WTC11 (cell line): ENCODE measurements at regions not wholly inside any gene's neighbourhood (a gene's known extent, or its start where the extent isn't known, plus 50 kb on each side); places are given as distances from the start of the nearest gene placed in this dataset.

Source experiments
- ARID4B ChIP-seq: sonication (generic); formaldehyde crosslinking; IDR thresholded peaks from 2 replicates; pipeline ENCODE4 v1.8.0; 2023; ENCODE audit warnings: missing genetic modification reagents, mild to moderate bottlenecking, borderline replicate concordance
- ATF2 ChIP-seq: sonication (generic); formaldehyde crosslinking; IDR thresholded peaks from 2 replicates; pipeline ENCODE4 v1.8.1; 2022; ENCODE audit warnings: low read depth, missing genetic modification reagents, borderline replicate concordance
- CBFB ChIP-seq: sonication (generic); formaldehyde crosslinking; IDR thresholded peaks from 2 replicates; pipeline ENCODE4 v1.8.1; 2022; ENCODE audit warnings: mild to moderate bottlenecking, low read depth, missing genetic modification reagents
- CREB1 ChIP-seq: sonication (generic); formaldehyde crosslinking; IDR thresholded peaks from 2 replicates; pipeline ENCODE4 v1.8.0; 2023; ENCODE audit warnings: mild to moderate bottlenecking, missing genetic modification reagents
- CREM ChIP-seq: sonication (generic); formaldehyde crosslinking; IDR thresholded peaks from 2 replicates; pipeline ENCODE4 v1.8.1; 2022; ENCODE audit warnings: mild to moderate bottlenecking, missing genetic modification reagents, moderate library complexity
- CTCF ChIP-seq: fragments of 200-600 bp; IDR thresholded peaks from 2 replicates; pipeline ENCODE4 v1.8.0; 2022; ENCODE audit warnings: antibody characterized with exemption
- E2F1 ChIP-seq: sonication (generic); formaldehyde crosslinking; IDR thresholded peaks from 2 replicates; pipeline ENCODE4 v1.8.0; 2022; ENCODE audit warnings: mild to moderate bottlenecking, missing genetic modification reagents
- ETV6 ChIP-seq: sonication (generic); formaldehyde crosslinking; IDR thresholded peaks from 2 replicates; pipeline ENCODE4 v1.8.1; 2022; ENCODE audit warnings: mild to moderate bottlenecking, missing genetic modification reagents
- FOXP1 ChIP-seq: sonication (generic); formaldehyde crosslinking; IDR thresholded peaks from 2 replicates; pipeline ENCODE4 v1.8.0; 2022; ENCODE audit warnings: missing genetic modification reagents, mild to moderate bottlenecking, moderate library complexity, borderline replicate concordance
- FOXP4 ChIP-seq: sonication (generic); formaldehyde crosslinking; IDR thresholded peaks from 2 replicates; pipeline ENCODE4 v1.8.0; 2022; ENCODE audit warnings: mild to moderate bottlenecking, missing genetic modification reagents
- ZNF219 ChIP-seq: sonication (generic); formaldehyde crosslinking; IDR thresholded peaks from 2 replicates; pipeline ENCODE4 v1.8.0; 2023; ENCODE audit warnings: missing genetic modification reagents, mild to moderate bottlenecking, borderline replicate concordance
- TF ChIP-seq, protein P1 (sequence below): sonication (generic); formaldehyde crosslinking; IDR thresholded peaks from 2 replicates; pipeline ENCODE4 v1.8.1; 2022; ENCODE audit warnings: mild to moderate bottlenecking, missing genetic modification reagents, moderate library complexity, borderline replicate concordance

DNA sequence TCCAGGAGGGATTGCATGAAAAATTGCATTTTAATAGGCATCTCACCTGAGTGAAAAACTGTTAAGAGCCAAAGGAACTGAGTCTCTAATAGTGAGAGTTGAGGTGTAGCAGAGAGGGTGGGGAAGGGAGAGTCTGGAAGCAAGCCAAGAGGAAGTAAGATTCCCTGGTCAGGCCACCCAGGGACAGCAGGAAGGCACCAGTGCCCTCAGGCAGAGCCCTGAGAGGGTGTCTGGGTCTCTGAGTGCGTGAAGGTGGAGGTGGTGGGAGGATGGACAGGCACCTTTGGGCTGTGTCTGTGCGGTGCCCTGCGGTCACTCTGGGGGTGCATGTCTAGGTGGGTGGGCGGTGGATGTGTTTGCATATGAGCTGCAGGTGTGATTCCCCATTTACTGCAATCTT is 300.4 kb upstream of the ROPN1 start:
- TF ChIP-seq CTCF: no peak
- TF ChIP-seq, protein P1, sequence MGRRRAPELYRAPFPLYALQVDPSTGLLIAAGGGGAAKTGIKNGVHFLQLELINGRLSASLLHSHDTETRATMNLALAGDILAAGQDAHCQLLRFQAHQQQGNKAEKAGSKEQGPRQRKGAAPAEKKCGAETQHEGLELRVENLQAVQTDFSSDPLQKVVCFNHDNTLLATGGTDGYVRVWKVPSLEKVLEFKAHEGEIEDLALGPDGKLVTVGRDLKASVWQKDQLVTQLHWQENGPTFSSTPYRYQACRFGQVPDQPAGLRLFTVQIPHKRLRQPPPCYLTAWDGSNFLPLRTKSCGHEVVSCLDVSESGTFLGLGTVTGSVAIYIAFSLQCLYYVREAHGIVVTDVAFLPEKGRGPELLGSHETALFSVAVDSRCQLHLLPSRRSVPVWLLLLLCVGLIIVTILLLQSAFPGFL (CRISPR knock-in tag): no peak
- no peak for TF ChIP-seq CREB1 (CRISPR knock-in tag)
- TF ChIP-seq ETV6 (CRISPR knock-in tag): no peak
- TF ChIP-seq CBFB (CRISPR knock-in tag): no peak
- no peak for TF ChIP-seq E2F1
- no peak for TF ChIP-seq ZNF219 (CRISPR knock-in tag)
- no peak for TF ChIP-seq FOXP1 (CRISPR knock-in tag)
- TF ChIP-seq CREM (CRISPR knock-in tag): no peak
- TF ChIP-seq ARID4B (CRISPR knock-in tag): no peak
- no peak for TF ChIP-seq FOXP4
- no peak for TF ChIP-seq ATF2 (CRISPR knock-in tag)
